NCI-H774 (cell line): ENCODE measurements at regions not wholly inside any gene's neighbourhood (a gene's known extent, or its start where the extent isn't known, plus 50 kb on each side); places are given as distances from the start of the nearest gene placed in this dataset.
"Not testable (repeated sequence)": the region's sequence is repeated elsewhere in the genome, so short reads cannot be mapped to it uniquely, and the experiment has no call there.

Experiments used
- DNase-seq: peaks from one replicate; lab custom pipeline; 2025; lab: John Stamatoyannopoulos, UW

DNA sequence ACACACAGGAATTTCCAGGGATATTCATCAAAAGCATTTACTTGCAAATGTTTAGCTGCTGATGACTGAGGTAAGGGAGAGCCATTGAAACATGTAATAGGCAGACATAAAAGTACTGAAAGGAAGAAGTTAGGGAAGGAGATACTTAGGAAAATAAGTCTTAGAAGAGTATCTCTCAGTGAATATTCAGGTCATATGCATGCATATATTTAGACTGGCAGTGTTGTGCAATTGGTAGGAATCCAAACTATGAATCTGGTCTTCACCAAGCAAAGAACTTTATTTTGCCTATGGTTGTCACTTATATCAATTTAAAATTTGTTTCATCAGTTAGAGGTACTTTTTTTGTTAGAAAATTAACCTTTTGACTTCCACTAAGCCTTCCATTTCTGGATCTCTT, 1490.7 kb downstream of the SUCLG1 start:
- no peak for DNase-seq

DNA sequence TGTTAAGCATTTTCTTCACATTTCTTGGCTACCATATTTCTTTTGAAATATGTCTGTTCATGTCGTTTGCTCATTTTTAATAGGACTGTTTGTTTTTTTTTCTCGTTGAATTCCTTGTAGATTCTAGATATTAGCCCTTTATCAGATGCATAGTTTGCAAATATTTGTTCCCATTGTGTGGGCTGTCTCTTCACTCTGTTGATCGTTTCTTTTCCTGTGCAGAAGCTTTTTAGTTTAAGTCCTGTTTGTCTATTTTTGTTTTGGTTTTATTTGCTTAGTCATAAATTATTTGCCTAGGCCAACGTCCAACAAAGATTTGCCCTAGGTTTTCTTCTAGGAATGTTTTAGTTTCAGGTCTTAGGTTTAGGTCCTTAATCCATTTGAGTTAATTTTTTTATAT, 1494.7 kb downstream of the SUCLG1 start:
- no peak for DNase-seq

DNA sequence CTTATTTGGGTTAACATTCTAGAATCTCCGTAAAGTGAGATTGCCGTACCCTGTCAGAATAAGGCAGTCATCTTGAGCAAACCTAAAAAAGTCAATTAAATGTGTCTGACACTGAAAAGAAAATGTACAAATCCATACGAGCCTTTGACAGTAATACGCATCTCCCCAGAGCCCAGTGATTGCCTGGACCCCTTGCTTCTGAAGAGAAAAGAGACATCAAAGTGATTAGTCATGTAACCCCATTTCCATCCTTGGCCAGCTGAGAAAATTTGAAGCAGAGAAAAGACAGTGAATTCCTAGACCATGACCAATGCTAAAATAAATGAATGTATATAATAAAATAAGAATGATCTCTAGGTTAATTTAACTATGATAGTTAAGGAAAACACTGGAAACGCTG, 1499.4 kb downstream of the SUCLG1 start:
- DNase-seq = no peak

DNA sequence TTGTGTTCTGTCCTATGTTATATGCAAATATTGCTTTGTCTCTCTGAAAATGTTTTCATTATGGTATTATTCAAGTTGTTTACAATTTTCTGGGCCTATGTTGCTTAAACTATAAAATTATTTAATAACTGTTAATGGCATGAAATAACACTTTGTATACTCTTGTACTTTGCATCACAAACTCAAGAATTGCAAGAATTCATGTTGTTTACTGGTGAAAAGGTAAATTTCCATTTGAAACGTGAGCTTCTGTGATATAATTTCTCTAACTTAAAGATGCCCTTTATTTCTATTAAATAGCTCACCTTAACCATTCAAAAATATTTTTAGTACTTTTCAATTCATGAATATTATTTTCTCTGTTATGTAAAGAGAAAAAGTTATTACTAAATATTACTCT, 1504.2 kb downstream of the SUCLG1 start:
- no peak for DNase-seq

DNA sequence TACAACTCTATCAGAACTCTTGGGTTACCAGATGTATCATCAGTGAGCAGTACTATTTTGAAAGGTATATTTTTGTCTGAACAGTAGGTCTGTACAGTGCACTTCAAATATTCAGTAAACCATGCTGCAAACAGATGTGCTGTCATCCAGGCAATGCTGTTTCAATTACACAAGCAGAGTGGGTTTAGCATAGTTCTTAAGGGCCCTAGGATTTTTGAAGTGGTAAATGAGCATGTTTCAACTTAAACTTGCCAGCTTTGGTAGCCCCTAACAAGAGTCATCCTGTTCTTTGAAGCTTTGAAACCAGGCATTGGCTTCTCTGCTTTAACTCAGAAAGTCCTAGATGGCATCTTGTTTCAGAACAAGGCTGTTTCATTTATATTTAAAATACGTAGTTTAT, 1519.9 kb downstream of the SUCLG1 start:
- no peak for DNase-seq

DNA sequence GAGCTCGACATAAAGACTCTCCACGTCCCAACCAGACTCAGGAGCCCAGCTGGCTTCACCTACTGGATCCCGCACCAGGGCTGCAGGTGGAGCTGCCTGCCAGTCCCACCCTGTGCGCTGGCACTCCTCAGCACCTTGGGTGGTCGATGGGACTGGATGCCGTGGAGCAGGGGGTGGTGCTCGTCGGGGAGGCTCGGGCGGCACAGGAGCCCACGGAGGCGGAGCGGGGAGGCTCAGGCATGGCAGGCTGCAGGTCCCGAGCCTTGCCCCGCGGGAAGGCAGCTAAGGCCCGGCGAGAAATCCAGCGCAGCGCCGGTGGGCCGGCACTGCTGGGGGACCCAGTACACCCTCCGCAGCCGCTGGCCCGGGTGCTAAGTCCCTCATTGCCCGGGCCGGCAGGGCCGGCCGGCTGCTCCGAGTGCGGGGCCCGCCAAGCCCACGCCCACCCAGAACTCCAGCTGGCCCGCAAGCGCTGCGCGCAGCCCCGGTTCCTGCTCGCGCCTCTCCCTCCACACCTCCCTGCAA, 1520.7 kb downstream of the SUCLG1 start:
- DNase-seq = not testable (repeated sequence)

DNA sequence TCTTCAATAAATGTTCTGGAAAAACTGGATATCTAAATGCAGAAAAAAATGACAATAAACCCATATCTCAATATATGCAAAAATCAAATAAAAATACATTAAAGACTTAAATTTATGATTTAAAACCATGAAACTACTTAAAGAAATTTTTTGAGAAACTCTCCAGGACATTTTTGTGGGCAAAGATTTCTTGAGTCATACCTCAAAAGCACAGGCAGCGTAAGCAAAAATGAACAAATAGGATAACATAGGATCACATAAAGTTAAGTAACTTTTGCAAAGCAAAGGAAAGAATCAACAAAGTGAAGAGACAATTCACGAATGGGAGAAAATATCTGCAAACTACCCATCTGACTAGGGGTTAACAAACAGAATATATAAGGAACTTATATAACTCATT, 1545.5 kb downstream of the SUCLG1 start:
- no peak for DNase-seq

DNA sequence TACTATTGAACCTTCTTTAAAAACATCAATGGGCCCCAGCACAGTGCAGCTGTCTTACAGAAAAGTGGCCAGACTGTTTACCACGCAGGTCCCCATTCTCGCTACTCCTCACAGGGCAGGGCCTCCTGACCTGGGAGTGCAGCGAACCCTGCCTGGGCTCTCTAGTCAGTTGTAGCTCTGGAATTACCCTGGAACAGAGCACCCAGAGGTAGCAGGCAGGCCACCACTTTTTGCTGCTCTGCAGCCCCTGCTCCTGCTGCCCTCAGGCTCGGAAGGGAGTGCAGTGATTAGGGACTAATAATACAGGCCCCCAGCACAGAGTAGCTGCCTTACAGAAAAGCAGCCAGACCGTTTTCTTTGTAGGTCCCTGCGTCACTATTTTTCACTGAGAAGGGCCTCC, 1563.0 kb downstream of the SUCLG1 start:
- no peak for DNase-seq

DNA sequence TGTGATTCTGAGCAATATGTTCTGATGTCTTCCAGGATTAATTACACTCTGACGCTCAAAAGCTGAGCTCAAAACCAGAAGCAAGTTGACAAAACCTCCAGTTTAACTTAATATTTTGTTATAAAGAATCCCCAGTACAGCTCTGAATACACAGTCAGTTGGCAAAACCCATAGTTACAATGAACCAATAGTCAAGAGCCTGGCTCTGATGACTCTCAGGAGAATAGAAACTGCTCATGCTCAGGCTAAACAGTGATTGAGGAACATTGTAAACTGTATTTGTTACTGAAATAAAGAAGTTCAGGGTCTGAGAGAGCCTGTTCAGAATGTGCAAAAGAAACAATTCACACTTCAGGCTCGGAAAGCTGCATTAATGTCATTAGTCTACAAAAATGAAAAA, 1565.9 kb downstream of the SUCLG1 start:
- DNase-seq = no peak

DNA sequence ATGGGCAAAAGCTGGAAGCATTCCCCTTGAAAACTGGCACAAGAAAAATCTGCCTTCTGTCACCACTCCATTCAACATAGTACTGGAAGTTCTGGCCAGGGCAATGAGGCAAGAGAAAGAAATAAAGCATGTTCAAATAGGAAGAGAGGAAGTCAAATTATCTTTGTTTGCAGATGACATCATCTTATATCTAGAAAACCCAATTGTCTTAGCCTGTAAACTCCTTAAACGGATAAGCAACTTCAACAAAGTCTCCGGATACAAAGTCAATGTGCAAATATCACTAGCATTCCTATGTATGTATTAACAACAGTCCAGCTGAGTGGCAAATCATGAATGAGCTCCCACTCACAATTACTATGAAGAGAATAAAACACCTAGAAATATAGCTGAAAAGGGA, 1579.3 kb downstream of the SUCLG1 start:
- DNase-seq = no peak

DNA sequence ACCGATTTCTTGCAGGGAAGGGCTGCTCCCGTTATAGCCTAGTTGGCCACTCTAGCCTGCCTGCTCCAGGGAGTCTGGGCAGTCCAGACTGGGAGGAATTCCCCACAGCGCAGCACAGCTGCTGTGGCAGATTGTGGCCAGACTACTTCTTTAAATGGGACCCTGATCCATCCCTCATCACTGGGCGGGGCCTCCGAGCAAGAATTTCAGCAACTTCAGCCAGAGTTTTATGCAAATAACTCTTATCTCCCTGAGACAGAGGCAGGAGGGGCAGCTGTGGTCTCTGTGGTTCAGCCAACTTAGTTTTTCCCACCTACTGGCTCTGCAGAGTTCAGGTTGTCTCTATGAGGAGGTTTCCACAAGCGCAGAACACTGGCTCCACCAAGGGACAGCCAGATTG, 1583.2 kb downstream of the SUCLG1 start:
- DNase-seq = no peak

DNA sequence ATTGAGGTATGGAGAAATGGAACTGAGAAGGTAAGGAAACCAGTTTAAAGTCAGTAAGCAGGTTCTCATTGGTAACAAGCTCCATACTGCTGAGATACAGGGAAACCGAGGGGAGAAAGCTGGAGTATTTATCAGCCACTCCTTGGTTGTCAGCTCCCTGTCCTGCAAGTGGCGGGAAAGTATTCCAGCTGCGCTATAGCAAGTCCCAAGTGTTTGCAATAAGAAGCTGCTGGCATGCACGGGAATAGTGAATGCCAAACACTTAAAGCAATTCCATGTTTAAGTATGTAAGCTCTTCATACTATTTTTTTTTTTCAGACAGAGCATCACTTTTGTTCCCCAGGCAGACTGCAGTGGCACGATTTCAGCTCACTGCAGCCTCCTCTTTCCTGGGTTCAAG, 1601.1 kb downstream of the SUCLG1 start:
- DNase-seq = no peak

DNA sequence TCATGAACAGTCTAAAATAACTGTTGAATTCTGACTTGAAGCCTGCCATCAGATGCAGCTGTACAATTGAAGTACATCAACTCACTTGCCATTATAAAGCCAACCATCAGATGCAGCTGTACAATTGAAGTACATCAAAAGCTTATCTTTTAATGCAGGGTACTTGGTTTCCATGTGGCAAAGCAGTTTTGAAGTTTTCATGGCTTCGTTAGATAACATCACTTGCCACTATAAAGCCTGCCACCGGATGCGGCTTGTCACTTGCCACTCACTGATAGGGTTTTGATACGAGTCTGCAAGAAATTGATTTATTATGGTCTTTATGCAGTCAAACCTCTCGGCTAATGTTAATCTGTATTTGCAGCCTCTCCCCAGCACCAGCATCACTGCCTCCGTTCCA, 1605.8 kb downstream of the SUCLG1 start:
- no peak for DNase-seq

DNA sequence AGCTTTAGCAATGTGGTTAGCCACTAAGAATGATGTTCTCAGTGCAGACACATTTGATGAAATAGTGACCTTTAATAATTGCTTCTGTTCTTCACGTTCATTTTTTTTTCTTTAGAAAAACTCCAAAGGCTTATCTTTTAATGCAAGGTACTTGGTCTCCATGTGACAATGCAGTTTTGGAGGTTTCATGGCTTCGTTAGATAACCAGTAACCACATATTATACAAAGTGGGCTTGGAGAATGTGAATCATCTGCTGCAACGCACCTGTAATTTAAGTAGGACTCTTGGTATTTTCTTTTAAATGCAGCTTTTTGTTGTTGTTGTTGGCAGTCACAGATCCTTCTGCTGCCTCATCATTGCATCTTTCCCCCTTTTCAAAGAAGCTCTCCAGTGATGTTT, 1606.3 kb downstream of the SUCLG1 start:
- no peak for DNase-seq

DNA sequence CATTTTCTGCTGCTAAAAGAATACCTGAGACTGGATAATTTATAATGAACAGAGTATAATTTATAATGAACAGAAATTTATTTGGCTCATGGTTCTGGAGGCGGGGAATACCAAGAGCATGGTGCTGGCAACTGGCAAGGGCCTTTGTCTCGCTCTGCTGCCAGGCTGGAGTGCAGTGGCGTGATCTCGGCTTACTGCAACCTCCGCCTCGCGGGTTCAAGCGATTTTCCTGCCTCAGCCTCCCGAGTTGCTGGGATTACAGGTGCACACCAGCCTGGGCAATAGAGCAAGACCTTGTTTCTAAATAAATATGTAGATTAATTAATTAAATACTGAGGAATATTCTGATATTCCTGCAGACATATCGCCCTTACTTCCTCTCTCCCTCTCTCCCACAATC, 1610.8 kb downstream of the SUCLG1 start:
- no peak for DNase-seq

DNA sequence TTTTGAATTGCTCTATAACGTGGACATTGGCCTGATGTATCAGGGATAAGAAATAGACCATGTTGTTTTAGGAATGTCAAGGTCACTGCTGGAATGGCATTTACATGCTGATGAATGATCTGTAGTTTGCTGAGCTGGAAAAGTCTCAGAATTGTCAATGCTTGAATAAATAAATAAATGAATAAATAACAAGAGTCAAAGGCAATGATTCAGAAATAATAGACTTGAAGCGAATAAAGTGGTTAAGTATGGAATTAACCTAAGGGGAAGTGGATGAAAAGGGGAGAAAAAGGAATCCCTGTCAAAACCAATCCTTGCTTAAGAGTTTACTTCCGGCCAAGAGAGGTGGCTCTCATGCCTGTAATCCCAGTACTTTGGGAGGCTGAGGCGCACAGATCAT, 1620.0 kb downstream of the SUCLG1 start:
- DNase-seq = no peak

DNA sequence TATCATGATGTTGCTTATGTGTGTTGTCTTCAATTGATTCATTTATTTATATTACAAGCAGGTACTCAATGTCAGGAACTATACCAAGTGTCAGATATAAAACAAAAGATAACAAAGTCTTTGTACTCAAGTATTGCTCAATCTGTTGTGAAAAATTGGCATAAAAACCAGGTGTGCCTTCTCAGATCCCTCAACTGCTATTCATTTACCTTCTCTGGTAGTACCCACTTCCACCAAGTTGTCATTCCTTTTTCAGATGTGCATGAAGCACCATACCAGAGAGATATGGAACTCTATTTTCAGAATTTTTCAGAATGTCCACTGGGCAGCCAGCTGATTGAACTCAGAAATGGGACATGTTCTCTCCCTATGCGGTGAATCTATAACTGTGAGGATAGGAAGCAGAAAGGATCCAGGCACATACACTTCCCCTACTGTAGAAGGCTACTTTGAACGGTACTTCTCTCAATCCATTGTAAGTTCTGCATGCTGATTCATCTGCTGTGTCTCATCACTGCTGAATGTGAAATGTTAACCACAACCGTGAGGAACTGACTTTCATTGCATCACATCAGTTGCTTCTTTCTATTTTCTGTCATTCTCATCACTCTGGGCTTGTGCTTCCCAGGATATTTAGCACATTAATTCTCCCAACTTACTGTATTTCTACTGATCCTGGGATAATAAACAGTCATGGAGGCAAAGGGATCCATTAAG, 1621.3 kb downstream of the SUCLG1 start:
- DNase-seq = no peak

DNA sequence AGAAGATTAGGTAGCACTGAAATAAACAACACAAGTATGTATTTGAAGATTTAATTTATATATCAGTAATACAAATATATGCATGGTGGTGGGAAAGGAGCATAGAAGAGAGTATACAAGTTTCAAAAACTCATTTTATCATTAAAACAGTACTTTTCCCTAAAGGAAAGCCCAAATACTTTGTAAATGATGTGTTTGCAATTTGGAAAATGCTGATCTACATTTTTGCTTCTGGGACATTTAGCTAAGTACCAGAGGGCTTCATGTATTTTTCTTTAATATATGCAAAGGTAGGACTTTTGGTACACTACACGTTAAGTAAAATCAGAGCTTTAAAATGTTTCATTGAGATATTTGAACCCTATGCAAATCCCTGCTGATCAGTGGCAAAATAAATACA, 1624.2 kb downstream of the SUCLG1 start:
- DNase-seq = no peak

DNA sequence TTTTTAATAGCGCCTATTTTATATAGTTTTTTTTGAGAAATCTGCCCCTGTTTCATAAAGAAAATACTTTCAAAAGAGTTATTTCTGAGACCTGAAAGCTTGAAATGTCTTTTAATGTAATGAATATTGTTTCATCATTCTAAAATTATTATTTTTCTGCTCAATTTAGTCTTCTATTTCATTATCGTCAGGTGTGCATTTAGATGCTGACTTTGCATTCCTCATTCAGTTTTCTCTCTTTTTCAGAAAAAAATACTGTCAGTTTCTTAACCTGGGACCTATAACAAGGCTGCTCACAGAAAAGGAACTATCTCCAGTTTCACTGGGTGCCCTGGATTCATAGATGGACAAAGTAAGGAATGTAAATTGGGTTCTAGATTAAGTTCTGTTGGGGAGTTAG, 1631.7 kb downstream of the SUCLG1 start:
- no peak for DNase-seq

DNA sequence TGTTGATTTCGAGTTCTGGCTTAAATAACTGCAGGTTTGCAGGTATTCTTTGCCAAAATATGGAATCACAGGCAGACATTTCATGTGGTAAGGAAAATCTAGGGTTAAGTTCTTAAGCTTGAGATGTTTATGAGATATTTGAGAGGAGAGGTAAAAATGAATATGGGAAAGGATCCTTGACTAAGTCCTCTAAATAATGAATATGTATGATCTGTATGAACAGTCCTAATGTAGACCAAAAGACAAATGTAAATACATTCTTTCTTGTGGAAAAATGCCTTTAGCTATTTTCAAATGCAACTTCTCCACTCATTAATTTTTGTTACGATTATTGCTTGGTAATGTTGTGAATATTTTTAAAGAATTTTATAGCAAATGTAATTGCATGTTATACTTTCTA, 1632.6 kb downstream of the SUCLG1 start:
- no peak for DNase-seq

DNA sequence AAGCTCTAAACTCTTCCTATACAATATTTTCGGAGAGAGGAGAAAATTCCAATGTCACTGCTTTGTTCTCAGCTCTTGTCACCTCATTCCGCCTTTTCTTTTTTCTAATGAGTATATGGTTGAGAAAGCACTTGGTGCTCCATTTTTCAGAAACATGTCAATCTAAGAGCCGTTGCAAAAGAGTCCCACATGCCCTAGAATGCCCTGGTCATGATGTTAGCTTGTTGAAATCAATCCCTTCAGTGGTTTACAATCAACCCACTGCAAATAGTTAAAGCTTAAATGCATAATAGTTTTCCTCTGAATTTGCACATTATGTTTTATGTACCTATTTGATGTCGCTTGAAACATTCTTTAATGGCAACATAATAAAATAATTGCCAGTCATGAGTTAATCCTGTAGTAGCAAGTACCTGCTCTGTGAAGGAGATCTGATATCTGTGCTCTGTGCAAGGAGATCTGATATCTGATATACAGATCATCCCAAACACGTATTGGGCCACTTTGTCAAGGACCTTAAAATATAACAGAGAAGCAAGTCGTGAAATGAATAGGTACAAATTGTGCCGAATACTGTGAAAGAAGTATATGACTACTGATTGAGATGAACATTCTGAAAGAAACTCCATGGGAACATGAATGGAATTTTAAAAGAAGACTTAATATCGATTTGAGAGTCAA, 1633.5 kb downstream of the SUCLG1 start:
- DNase-seq = no peak

DNA sequence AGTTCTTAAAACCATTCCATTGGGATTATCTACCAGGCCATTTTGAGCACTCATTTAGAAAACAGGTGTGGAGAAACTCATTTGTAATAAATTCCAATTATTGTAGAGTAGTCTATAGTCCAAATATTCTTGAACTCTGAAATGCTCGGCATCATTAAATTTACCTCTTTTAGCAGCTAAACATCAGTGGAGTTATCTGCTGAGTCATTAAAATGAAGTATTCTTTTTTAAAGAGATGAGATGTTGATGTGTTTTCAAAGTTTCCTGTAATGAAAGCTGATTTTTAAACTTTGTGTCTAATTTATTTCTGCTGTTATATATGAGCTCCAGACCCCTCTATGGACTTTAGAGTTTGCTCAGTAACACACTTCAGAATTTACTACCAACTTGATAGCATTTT, 1635.2 kb downstream of the SUCLG1 start:
- DNase-seq = no peak

DNA sequence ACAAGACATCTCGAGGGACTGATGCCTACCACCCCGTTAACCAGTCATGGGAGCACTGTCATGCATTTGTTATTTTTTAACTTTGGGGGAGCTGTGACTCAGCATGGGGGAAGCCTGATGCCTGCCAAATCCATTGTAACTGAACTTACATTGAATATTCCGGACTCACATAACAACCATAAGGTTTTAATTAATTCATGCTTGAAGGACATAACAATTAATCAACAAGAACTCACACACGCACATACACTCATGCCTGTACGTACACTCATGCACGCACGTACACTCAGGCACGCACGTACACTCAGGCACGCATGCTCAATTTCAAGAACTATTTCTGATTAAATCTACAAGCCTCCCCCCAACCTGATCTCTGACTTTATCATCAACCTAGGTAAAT, 1639.1 kb downstream of the SUCLG1 start:
- DNase-seq = no peak

DNA sequence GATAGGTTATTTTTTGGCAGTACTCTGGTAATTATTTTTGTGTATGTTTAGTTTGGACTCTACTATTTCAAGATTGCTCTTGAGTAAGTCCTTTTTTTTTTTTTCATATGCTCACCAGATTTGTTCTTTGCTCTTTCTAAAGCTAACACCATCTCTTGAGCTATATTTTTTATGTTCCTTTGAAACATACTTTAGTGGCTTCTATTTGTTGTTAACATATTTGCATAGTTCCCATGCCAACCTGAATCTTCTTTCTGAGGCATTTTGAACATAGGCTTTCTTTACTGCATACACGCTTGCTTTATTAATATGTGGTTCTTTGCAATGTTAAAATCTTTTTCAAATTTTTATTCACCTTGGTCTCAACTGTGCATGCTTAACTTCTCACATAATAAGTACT, 1644.9 kb downstream of the SUCLG1 start:
- DNase-seq = no peak
